ENCODE measurements at regions not wholly inside any gene's neighbourhood (a gene's known extent, or its start where the extent isn't known, plus 50 kb on each side); places are given as distances from the start of the nearest gene placed in this dataset.

DNA sequence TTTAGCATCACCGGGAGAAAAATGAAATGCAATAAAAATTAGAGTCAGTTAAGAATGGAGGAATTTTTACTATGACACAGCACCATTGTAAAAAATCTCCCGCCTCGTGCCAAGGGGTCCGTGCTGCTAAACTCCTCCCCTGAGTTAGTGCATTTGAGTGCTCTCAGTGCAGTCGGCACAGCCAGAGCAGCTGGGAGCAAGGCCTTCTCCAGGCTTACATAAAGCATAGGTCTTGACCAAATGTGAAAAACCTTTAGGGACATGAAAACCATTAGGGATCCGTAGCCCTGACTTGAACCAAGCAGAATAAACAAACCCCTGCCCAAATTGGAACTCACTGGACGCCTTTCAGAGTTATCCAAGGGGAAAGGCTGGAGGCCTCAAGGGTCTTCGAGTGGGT is 152.6 kb downstream of the PLCE1 start:
- TF ChIP-seq POLR2A (IDR thresholded peaks at IDR 0.05), result no peak
- TF ChIP-seq, protein P1, sequence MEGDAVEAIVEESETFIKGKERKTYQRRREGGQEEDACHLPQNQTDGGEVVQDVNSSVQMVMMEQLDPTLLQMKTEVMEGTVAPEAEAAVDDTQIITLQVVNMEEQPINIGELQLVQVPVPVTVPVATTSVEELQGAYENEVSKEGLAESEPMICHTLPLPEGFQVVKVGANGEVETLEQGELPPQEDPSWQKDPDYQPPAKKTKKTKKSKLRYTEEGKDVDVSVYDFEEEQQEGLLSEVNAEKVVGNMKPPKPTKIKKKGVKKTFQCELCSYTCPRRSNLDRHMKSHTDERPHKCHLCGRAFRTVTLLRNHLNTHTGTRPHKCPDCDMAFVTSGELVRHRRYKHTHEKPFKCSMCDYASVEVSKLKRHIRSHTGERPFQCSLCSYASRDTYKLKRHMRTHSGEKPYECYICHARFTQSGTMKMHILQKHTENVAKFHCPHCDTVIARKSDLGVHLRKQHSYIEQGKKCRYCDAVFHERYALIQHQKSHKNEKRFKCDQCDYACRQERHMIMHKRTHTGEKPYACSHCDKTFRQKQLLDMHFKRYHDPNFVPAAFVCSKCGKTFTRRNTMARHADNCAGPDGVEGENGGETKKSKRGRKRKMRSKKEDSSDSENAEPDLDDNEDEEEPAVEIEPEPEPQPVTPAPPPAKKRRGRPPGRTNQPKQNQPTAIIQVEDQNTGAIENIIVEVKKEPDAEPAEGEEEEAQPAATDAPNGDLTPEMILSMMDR (IDR thresholded peaks at IDR 0.05 in 8 of 11, conservative IDR thresholded peaks at IDR 0.05 in 3 of 11), result no peak
